T-helper 2 cell (primary cell): ENCODE measurements at regions not wholly inside any gene's neighbourhood (a gene's known extent, or its start where the extent isn't known, plus 50 kb on each side); places are given as distances from the start of the nearest gene placed in this dataset.

Experiments used
- DNase-seq, 5 experiments: peaks; one replicate each; pipeline versions ENCODE4 v3.0.0 to v3.0.0-alpha.2; 2012 to 2022

- no peak for DNase-seq
Measured at GRCh38 chr12:16658699-16659098, 52.7 kb upstream of the LMO3 start.
